Fibroblast of mammary gland (primary cell): ENCODE measurements at regions not wholly inside any gene's neighbourhood (a gene's known extent, or its start where the extent isn't known, plus 50 kb on each side); places are given as distances from the start of the nearest gene placed in this dataset.

Experiments used
- DNase-seq: peaks from one replicate; pipeline ENCODE4 v3.0.0-alpha.2; 2010; ENCODE audit warnings: low read depth
- H3K4me3 ChIP-seq: 2 replicates; pipeline ENCODE4 v1.5.1; 2011; ENCODE audit warnings: low read depth, mild to moderate bottlenecking, low read length, moderate library complexity; ENCODE audit not compliant: control insufficient read depth
- TF ChIP-seq, protein P1 (sequence below): conservative IDR thresholded peaks from 2 replicates; pipeline ENCODE4 v1.5.1; 2011; ENCODE audit warnings: low read depth, low read length, inconsistent platforms; ENCODE audit not compliant: control insufficient read depth, insufficient read depth

DNA sequence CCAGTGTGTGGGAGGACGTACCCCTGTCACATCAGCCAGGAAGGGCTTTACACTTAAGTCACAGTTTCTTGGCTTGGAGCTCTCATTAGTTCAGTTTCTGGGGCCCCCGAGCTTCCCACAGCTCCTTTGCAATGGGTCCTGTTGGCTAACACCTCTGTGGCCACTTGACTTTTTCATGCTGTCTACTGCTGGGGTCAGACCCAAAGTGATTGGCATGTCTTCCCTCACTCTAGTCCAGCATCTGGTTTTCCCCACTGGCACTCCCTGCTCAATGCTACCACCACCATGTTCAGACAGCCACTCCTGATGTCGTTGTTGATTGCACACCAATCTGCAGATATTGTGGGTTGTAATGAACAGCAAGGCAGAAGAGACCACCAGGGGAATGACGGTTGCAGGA is 379.0 kb downstream of the FOXO1 start:
- TF ChIP-seq, protein P1, sequence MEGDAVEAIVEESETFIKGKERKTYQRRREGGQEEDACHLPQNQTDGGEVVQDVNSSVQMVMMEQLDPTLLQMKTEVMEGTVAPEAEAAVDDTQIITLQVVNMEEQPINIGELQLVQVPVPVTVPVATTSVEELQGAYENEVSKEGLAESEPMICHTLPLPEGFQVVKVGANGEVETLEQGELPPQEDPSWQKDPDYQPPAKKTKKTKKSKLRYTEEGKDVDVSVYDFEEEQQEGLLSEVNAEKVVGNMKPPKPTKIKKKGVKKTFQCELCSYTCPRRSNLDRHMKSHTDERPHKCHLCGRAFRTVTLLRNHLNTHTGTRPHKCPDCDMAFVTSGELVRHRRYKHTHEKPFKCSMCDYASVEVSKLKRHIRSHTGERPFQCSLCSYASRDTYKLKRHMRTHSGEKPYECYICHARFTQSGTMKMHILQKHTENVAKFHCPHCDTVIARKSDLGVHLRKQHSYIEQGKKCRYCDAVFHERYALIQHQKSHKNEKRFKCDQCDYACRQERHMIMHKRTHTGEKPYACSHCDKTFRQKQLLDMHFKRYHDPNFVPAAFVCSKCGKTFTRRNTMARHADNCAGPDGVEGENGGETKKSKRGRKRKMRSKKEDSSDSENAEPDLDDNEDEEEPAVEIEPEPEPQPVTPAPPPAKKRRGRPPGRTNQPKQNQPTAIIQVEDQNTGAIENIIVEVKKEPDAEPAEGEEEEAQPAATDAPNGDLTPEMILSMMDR = no peak
- H3K4me3 ChIP-seq = no peak overlapping the region
- no peak for DNase-seq

DNA sequence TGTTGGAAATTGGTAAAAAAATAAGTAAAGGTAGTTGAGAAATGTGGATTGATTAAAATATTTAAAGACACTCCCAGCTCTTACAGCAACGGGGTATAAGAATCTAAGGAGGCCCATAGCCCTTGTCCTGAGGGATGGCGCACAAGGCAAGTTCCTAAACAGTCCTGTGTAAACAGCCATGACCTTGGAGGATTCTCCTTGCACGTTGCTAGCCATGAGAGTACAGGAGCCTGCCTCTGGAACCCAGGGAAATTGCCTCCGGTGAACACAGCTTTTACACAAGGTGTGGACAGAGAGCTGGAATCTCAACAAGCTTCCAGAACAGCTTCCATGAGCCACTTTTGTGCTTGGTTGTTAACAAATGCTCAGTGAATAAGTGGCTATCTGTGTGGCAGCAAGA is 378.2 kb downstream of the FOXO1 start:
- no peak overlapping the region for H3K4me3 ChIP-seq
- TF ChIP-seq, protein P1 = no peak
- DNase-seq = no peak

DNA sequence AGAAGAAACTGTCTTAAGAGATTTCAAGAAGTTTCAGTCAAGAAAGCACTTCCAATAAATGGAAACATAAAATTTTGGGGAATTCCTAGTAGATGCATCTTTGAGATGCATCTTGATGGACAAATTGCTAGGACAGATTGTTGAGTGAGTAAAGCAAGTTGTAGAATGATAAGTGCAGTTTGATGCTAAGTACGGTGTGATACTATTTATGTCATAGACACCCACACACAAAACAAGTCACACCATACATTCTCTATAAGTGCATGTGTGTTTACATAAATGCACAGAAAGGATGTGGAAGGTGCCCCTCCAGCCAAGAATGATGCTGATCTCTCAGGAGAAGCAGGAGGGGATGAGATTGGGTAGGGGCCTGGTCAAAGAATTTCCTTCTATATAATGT is 375.7 kb downstream of the FOXO1 start:
- no peak overlapping the region for H3K4me3 ChIP-seq
- DNase-seq = no peak
- TF ChIP-seq, protein P1 = no peak

DNA sequence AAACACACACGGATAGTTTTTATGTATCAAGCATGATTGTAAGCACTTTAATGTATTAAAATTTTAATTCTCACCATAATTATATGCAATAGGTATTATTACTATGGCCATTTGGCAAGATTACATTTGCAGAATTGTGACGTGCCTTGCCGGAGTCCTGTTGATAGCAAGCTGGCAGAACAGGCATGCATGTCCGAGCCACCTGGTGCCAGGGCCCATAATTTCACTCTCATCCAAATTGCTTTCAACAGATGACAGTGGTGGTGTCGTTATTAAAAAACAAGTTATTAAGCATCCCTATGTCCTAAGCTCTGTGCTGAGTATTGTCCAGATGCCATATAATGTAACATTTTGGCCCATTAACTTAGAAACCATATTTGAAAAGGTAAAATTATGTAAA is 374.3 kb downstream of the FOXO1 start:
- TF ChIP-seq, protein P1 = no peak
- no peak overlapping the region for H3K4me3 ChIP-seq
- DNase-seq = no peak

DNA sequence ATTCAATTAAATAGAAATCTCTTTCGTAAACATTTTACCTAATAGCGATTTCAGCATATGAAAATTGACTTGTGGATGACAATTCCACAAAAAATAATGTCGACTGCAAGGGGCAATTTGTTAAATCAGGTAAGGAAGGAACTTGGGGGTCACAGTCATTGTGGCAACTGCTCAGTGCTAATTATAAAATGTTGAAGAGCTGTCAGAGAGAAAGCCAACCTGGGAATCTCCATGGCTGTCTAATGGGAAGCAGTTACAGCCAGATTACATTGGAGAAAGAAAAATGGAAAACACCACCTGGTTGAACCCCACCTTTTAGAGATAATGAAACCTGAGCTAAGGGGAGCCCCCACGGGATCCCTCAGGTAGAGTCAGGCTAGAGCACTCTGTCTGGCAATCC is 373.9 kb downstream of the FOXO1 start:
- H3K4me3 ChIP-seq = no peak overlapping the region
- TF ChIP-seq, protein P1 = no peak
- no peak for DNase-seq

DNA sequence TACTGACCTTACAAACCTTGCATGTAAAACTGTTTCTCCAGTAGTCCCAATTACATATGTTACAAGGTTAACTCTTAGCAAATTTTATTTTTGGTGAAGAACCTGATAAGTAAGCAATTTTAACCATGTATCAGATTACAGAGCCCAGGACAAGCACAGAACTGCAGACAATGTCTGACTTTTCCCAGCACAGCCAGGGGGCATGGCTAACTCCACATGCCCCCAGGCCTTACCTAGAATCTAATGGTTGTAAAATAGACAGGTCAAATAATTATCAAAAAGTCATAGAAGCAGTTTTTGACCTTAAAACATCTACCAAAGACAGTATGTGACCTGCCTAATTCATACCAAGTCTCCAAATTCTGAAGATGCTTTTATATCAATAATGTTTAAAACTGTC is 364.1 kb downstream of the FOXO1 start:
- DNase-seq = no peak
- H3K4me3 ChIP-seq = no peak overlapping the region
- TF ChIP-seq, protein P1 = no peak

DNA sequence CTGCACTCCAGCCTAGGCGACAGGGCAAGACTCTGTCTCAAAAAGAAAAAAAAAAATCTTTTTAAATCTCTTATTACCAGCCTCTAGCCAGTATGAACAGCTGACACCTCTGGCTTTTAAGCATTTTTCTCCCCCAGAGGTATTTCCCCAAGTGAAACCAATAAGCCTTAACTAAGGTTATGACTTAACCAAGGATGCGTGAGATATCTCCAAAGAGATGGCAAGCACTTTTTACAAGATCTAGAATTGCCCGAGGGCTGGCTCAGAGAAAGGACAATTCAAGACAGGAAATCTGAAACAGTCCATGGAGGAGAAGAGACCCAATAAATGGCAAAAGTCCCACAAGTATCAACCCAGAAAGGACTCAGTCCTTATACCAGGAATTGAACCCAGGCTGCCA is 362.1 kb downstream of the FOXO1 start:
- TF ChIP-seq, protein P1 = no peak
- no peak for DNase-seq
- H3K4me3 ChIP-seq = no peak overlapping the region
